CD4-positive, alpha-beta T cell (primary cell): ENCODE measurements at regions not wholly inside any gene's neighbourhood (a gene's known extent, or its start where the extent isn't known, plus 50 kb on each side); places are given as distances from the start of the nearest gene placed in this dataset.

Source experiments
- ATAC-seq: fragments of 200-7000 bp; cut with Tn5 transposase; one replicate; pipeline ENCODE4 v1.10.0; 2022; ENCODE audit warnings: mild to moderate bottlenecking; ENCODE audit not compliant: poor library complexity
- CTCF ChIA-PET: fragments of 350-600 bp; sonication (Branson Sonifier 250); formaldehyde crosslinking; loops from one replicate; lab custom pipeline; 2021; ENCODE audit warnings: antibody characterized with exemption, inconsistent platforms; lab: Charles Lee
- POLR2A ChIA-PET: fragments of 350-600 bp; sonication (Branson Sonifier 250); formaldehyde crosslinking; loops from one replicate; lab custom pipeline; 2021; ENCODE audit warnings: antibody characterized with exemption, inconsistent platforms; lab: Charles Lee
- DNase-seq, 14 experiments: peaks; one replicate each; pipeline ENCODE4 v3.0.0-alpha.2; 2013 to 2020; ENCODE audit warnings: mixed read lengths in 2 of 14
- H3K27ac ChIP-seq, 2 donors: one replicate each; pipeline versions ENCODE4 v1.5.1 to v1.7.0; 2013; ENCODE audit warnings: low read length in 2 of 2, low read depth in 1 of 2, mild to moderate bottlenecking in 1 of 2
- H3K27me3 ChIP-seq, 2 experiments: 1 replicate in 1 of 2; 2 replicates in 1 of 2; pipeline versions ENCODE4 v1.6.1 to v1.7.0; 2013; ENCODE audit warnings: low read length in 2 of 2, control low read depth in 1 of 2, mild to moderate bottlenecking in 1 of 2, moderate library complexity in 1 of 2; ENCODE audit not compliant: insufficient read depth in 2 of 2, control insufficient read depth in 1 of 2
- H3K36me3 ChIP-seq: one replicate; pipeline ENCODE4 v1.6.1; 2013; ENCODE audit warnings: low read length, control low read depth; ENCODE audit not compliant: insufficient read depth
- H3K4me1 ChIP-seq: one replicate; pipeline ENCODE4 v1.6.1; 2013; ENCODE audit warnings: low read length, control low read depth; ENCODE audit not compliant: insufficient read depth
- H3K4me3 ChIP-seq: one replicate; pipeline ENCODE4 v1.5.1; 2013; ENCODE audit warnings: mild to moderate bottlenecking, low read length, moderate library complexity
- H3K9me3 ChIP-seq, 2 experiments: 1 replicate in 1 of 2; 2 replicates in 1 of 2; pipeline versions ENCODE4 v1.6.1 to v1.7.0; 2013; ENCODE audit warnings: low read length in 2 of 2, mild to moderate bottlenecking in 2 of 2, control low read depth in 1 of 2, moderate library complexity in 1 of 2; ENCODE audit not compliant: control insufficient read depth in 1 of 2, insufficient read depth in 1 of 2
- H3K27ac Mint-ChIP-seq: one replicate; pipeline ENCODE4 v1.8.0; 2020; ENCODE audit warnings: mixed read lengths
- H3K27me3 Mint-ChIP-seq: one replicate; pipeline ENCODE4 v1.8.0; 2021; ENCODE audit warnings: mixed read lengths
- H3K36me3 Mint-ChIP-seq: one replicate; pipeline ENCODE4 v1.8.0; 2021; ENCODE audit warnings: low read depth, mixed read lengths
- H3K4me1 Mint-ChIP-seq: one replicate; pipeline ENCODE4 v1.8.0; 2021; ENCODE audit warnings: low read depth, mixed read lengths
- H3K4me3 Mint-ChIP-seq: one replicate; pipeline ENCODE4 v1.8.0; 2020; ENCODE audit warnings: mild to moderate bottlenecking, mixed read lengths
- H3K9me3 Mint-ChIP-seq: one replicate; pipeline ENCODE4 v1.8.0; 2020; ENCODE audit warnings: mixed read lengths
- intact Hi-C, 2 experiments: fragments of 100-400 bp; cut with DNase I in 1 of 2; cut with micrococcal nuclease in 1 of 2; formaldehyde crosslinking; loops; one replicate each; pipeline versions ENCODE4 v1.15.1 to v1.9.0; 2023 to 2025; cut with DNase I, micrococcal nuclease
- TF ChIP-seq, protein P1 (sequence below): fragments of 200-600 bp; IDR thresholded peaks from one replicate; pipeline ENCODE4 v1.8.0; 2022; ENCODE audit warnings: antibody characterized with exemption, mild to moderate bottlenecking

DNA sequence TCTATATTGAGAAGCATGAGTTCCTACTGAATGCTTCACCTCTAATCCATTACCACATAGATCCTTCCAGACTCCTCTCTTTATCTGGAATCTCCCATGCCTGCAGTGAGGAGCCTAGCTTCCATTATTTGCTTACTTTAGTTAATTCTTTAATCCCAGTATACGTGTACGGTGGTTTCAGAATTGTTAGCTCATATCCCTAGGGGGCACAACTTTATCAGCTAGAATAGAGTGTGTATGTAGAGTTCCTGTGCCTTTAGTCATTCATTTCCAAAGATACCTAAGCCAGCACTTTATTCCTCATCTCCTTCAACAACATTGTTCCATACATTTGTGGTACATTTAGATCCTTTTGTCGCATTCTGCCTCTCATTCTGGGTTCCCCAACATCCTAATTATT lies 226.0 kb downstream of the TJP1 start:
- CTCF ChIA-PET = no interaction called here
- no peaks in the 10 kb centered on the region for H3K4me1 Mint-ChIP-seq

DNA sequence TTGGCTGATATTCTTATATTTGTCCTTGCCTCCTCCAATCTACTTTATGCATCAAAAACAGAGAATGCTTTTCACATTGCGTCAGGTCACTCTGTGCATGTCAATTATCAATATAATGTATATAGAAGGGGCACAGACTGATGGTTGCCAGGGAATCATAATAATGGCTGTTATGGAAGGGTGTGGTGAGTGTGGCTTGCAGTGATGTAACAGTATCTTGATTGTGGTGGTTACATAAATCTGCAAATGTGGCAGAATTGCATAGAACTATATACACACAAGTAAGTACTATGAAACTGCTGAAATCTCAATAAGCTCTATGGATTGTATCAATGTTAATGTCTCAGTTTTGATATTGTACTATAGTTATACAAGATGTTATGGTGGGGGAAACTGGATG lies 228.6 kb downstream of the TJP1 start:
- Mint-ChIP-seq H3K9me3 (no peaks in the 10 kb centered on the region), H3K4me1 (no peaks in the 10 kb centered on the region), H3K36me3 (no peaks in the 10 kb centered on the region), H3K27ac (no peak overlapping the region), H3K4me3 (no peak overlapping the region), H3K27me3 (peaks cover 11% of the 10 kb centered on the region)
- ChIA-PET CTCF (no interaction called here), POLR2A (no interaction called here)
- DNase-seq (no peak), ATAC-seq (no peak)
- Histone ChIP-seq H3K4me3 (no peak overlapping the region), H3K27ac (no peak overlapping the region), H3K4me1 (no peaks in the 10 kb centered on the region), H3K36me3 (no peaks in the 10 kb centered on the region), H3K27me3 (no peaks in the 10 kb centered on the region), H3K9me3 (no peaks in the 10 kb centered on the region)
- intact Hi-C loops = no loop called here
- TF ChIP-seq, protein P1, sequence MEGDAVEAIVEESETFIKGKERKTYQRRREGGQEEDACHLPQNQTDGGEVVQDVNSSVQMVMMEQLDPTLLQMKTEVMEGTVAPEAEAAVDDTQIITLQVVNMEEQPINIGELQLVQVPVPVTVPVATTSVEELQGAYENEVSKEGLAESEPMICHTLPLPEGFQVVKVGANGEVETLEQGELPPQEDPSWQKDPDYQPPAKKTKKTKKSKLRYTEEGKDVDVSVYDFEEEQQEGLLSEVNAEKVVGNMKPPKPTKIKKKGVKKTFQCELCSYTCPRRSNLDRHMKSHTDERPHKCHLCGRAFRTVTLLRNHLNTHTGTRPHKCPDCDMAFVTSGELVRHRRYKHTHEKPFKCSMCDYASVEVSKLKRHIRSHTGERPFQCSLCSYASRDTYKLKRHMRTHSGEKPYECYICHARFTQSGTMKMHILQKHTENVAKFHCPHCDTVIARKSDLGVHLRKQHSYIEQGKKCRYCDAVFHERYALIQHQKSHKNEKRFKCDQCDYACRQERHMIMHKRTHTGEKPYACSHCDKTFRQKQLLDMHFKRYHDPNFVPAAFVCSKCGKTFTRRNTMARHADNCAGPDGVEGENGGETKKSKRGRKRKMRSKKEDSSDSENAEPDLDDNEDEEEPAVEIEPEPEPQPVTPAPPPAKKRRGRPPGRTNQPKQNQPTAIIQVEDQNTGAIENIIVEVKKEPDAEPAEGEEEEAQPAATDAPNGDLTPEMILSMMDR = no peak

More for the DNA sequence above, 226.0 kb downstream of the TJP1 start:
- DNase-seq (no peak), ATAC-seq (no peak)
- Histone ChIP-seq H3K36me3 (no peaks in the 10 kb centered on the region), H3K4me3 (no peak overlapping the region), H3K27ac (no peak overlapping the region), H3K27me3 (no peaks in the 10 kb centered on the region), H3K4me1 (no peaks in the 10 kb centered on the region), H3K9me3 (no peaks in the 10 kb centered on the region)
- POLR2A ChIA-PET = no interaction called here
- H3K27me3 Mint-ChIP-seq = peaks cover 4% of the 10 kb centered on the region
- H3K9me3 Mint-ChIP-seq = no peaks in the 10 kb centered on the region
- no peak overlapping the region for H3K27ac Mint-ChIP-seq
- TF ChIP-seq, protein P1 = no peak
- intact Hi-C loops = no loop called here
- no peaks in the 10 kb centered on the region for H3K36me3 Mint-ChIP-seq
- no peak overlapping the region for H3K4me3 Mint-ChIP-seq

DNA sequence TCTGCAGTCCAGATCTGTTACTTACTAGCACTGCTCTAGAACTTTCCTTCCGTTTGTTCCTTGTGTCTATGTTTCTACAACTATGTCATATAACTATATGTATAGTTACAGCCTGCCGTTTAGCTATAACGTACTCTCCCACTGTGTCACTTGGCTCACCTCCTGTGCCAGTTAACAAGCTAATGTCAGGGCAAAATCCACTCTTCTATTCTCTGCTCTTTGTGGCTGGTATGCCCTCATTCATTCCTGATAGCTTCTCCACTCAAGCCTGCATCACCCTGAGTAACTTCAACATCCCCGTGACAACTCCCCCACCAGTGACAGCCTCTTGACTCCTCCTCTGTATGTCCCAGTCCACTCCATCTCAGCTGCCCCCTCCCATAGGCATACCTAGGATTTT lies 229.2 kb downstream of the TJP1 start:
- DNase-seq (no peak), ATAC-seq (no peak)
- Histone ChIP-seq H3K4me1 (no peaks in the 10 kb centered on the region), H3K27me3 (no peaks in the 10 kb centered on the region), H3K9me3 (no peaks in the 10 kb centered on the region), H3K27ac (no peak overlapping the region), H3K36me3 (no peaks in the 10 kb centered on the region), H3K4me3 (no peak overlapping the region)
- H3K27me3 Mint-ChIP-seq = peaks cover 11% of the 10 kb centered on the region
- intact Hi-C loops = no loop called here
- ChIA-PET CTCF (no interaction called here), POLR2A (no interaction called here)
- no peaks in the 10 kb centered on the region for H3K36me3 Mint-ChIP-seq
- no peaks in the 10 kb centered on the region for H3K9me3 Mint-ChIP-seq
- TF ChIP-seq, protein P1 = no peak
- no peaks in the 10 kb centered on the region for H3K4me1 Mint-ChIP-seq
- H3K4me3 Mint-ChIP-seq = no peak overlapping the region
- no peak overlapping the region for H3K27ac Mint-ChIP-seq
